IMR-90 (cell line): ENCODE measurements at regions not wholly inside any gene's neighbourhood (a gene's known extent, or its start where the extent isn't known, plus 50 kb on each side); places are given as distances from the start of the nearest gene placed in this dataset.

Experiments used
- ATAC-seq: fragments of 200-7000 bp; cut with Tn5 transposase; 2 replicates; pipeline ENCODE4 v1.9.1; 2020; ENCODE audit warnings: low read depth, mild to moderate bottlenecking, moderate library complexity
- BruUV-seq: library from RNA; stranded (reverse); fragments of 400-500 nt; replicated peaks from 2 replicates; lab custom pipeline; 2021; lab: Mats Ljungman, UMichigan
- CTCF ChIA-PET: fragments of 300-600 bp; formaldehyde crosslinking; extraction: SDS; loops from one replicate; lab custom pipeline; 2021; ENCODE audit warnings: antibody characterized with exemption; lab: Yijun Ruan, JAX
- POLR2A ChIA-PET: fragments of 300-600 bp; sonication (Branson Sonifier 250); formaldehyde crosslinking; loops from one replicate; lab custom pipeline; 2022; ENCODE audit warnings: antibody characterized with exemption; ENCODE audit not compliant: unreplicated experiment; lab: Charles Lee
- DNase-seq: peaks from one replicate; pipeline ENCODE4 v3.0.0; 2013
- H2AFZ ChIP-seq: replicated peaks from 2 replicates; pipeline ENCODE3; 2013; ENCODE audit warnings: low read length, mild to moderate bottlenecking; ENCODE audit not compliant: poor library complexity
- H2AK5ac ChIP-seq: 2 replicates; pipeline ENCODE4 v1.6.1; 2013; ENCODE audit warnings: low read depth, low read length, inconsistent platforms
- H2AK9ac ChIP-seq: replicated peaks from 2 replicates; pipeline ENCODE3; 2013; ENCODE audit warnings: mild to moderate bottlenecking, low read depth, low read length, moderate library complexity; ENCODE audit not compliant: poor library complexity
- H2BK120ac ChIP-seq: 2 replicates; pipeline ENCODE4 v1.6.1; 2013; ENCODE audit warnings: low read depth, low read length, inconsistent platforms
- H2BK15ac ChIP-seq: 3 replicates; pipeline ENCODE4 v1.6.1; 2013; ENCODE audit warnings: low read depth, low read length, inconsistent platforms
- H2BK20ac ChIP-seq: 2 replicates; pipeline ENCODE4 v1.6.1; 2013; ENCODE audit warnings: low read depth, mild to moderate bottlenecking, inconsistent platforms, low read length, moderate library complexity
- H2BK5ac ChIP-seq: 2 replicates; pipeline ENCODE4 v1.6.1; 2013; ENCODE audit warnings: mild to moderate bottlenecking, low read depth, low read length, inconsistent platforms; ENCODE audit not compliant: poor library complexity, severe bottlenecking
- H3K14ac ChIP-seq: replicated peaks from 2 replicates; pipeline ENCODE4 v1.6.1; 2013; ENCODE audit warnings: low read depth, low read length, inconsistent platforms
- H3K18ac ChIP-seq: 2 replicates; pipeline ENCODE4 v1.6.1; 2013; ENCODE audit warnings: low read depth, low read length, control low read depth
- H3K23ac ChIP-seq: 2 replicates; pipeline ENCODE4 v1.6.1; 2013; ENCODE audit warnings: low read depth, low read length, inconsistent platforms
- H3K27ac ChIP-seq: 2 replicates; pipeline ENCODE4 v1.5.1; 2013; ENCODE audit warnings: mild to moderate bottlenecking, control low read depth, low read length; ENCODE audit not compliant: insufficient read depth
- H3K27me3 ChIP-seq: 2 replicates; pipeline ENCODE4 v1.6.1; 2013; ENCODE audit warnings: low read length; ENCODE audit not compliant: control insufficient read depth, insufficient read depth
- H3K36me3 ChIP-seq: 2 replicates; pipeline ENCODE4 v1.6.1; 2013; ENCODE audit warnings: low read length, mixed read lengths; ENCODE audit not compliant: control insufficient read depth, insufficient read depth
- H3K4ac ChIP-seq: 2 replicates; pipeline ENCODE4 v1.6.1; 2013; ENCODE audit warnings: low read depth, low read length, inconsistent platforms
- H3K4me1 ChIP-seq: 2 replicates; pipeline ENCODE4 v1.6.1; 2013; ENCODE audit warnings: low read length, mixed read lengths; ENCODE audit not compliant: control insufficient read depth, insufficient read depth
- H3K4me2 ChIP-seq: 2 replicates; pipeline ENCODE4 v1.6.1; 2013; ENCODE audit warnings: low read depth, mild to moderate bottlenecking, control low read depth, low read length, moderate library complexity
- H3K4me3 ChIP-seq: 2 replicates; pipeline ENCODE4 v1.5.1; 2013; ENCODE audit warnings: low read depth, mild to moderate bottlenecking, control low read depth, low read length, moderate library complexity; ENCODE audit not compliant: insufficient read depth
- H3K56ac ChIP-seq: 2 replicates; pipeline ENCODE4 v1.6.1; 2013; ENCODE audit warnings: low read length, inconsistent platforms; ENCODE audit not compliant: insufficient read depth; ENCODE audit errors: extremely low read depth
- H3K79me1 ChIP-seq, 2 experiments: 2 replicates each; pipeline ENCODE4 v1.6.1; 2013; ENCODE audit warnings: low read length in 2 of 2, inconsistent platforms in 1 of 2, low read depth in 1 of 2
- H3K9ac ChIP-seq: 2 replicates; pipeline ENCODE4 v1.6.1; 2013; ENCODE audit warnings: low read depth, low read length, control low read depth
- H3K9me1 ChIP-seq: 2 replicates; pipeline ENCODE4 v1.6.1; 2013; ENCODE audit warnings: low read length, inconsistent platforms; ENCODE audit not compliant: insufficient read depth
- H3K9me3 ChIP-seq: 2 replicates; pipeline ENCODE4 v1.6.1; 2013; ENCODE audit warnings: low read length; ENCODE audit not compliant: control insufficient read depth, insufficient read depth
- H4K20me1 ChIP-seq: 2 replicates; pipeline ENCODE4 v1.6.1; 2013; ENCODE audit warnings: low read length, inconsistent platforms; ENCODE audit not compliant: insufficient read depth
- H4K5ac ChIP-seq: 2 replicates; pipeline ENCODE4 v1.6.1; 2013; ENCODE audit warnings: mild to moderate bottlenecking, low read depth, low read length, control low read depth
- H4K8ac ChIP-seq, 2 experiments: 2 replicates each; pipeline ENCODE4 v1.6.1; 2013; ENCODE audit warnings: low read depth in 2 of 2, low read length in 2 of 2, control low read depth in 1 of 2, inconsistent platforms in 1 of 2
- H4K91ac ChIP-seq: 2 replicates; pipeline ENCODE4 v1.6.1; 2013; ENCODE audit warnings: low read depth, low read length, inconsistent platforms; ENCODE audit not compliant: insufficient read depth
- BHLHE40 ChIP-seq: fragments of 150-350 bp; IDR thresholded peaks from 2 replicates; pipeline ENCODE4 v1.6.1; 2016; ENCODE audit warnings: mild to moderate bottlenecking, low read depth, low read length
- FOS ChIP-seq: fragments of 150-350 bp; IDR thresholded peaks from 2 replicates; pipeline ENCODE4 v1.6.1; 2016; ENCODE audit warnings: low read depth, low read length
- RAD21 ChIP-seq: IDR thresholded peaks from 2 replicates; pipeline ENCODE4 v1.6.1; 2012; ENCODE audit warnings: low read length, improper control_type of control experiment
- RCOR1 ChIP-seq: IDR thresholded peaks from 2 replicates; pipeline ENCODE4 v1.6.1; 2012; ENCODE audit warnings: mild to moderate bottlenecking, low read length, improper control_type of control experiment; ENCODE audit not compliant: insufficient replicate concordance
- RFX5 ChIP-seq: IDR thresholded peaks from 2 replicates; pipeline ENCODE4 v1.8.0; 2012; ENCODE audit warnings: low read depth, mild to moderate bottlenecking, low read length, moderate library complexity
- WGBS, 2 experiments: methylation state at CpG; one replicate each; pipeline versions ENCODE4 v1.1.5 to v1.1.7; 2013; ENCODE audit warnings: missing lambda C conversion rate in 2 of 2; ENCODE audit not compliant: insufficient read length in 1 of 2; ENCODE audit errors: extremely low coverage in 2 of 2; 5-methylcytosine and 5-hydroxymethylcytosine counted together
- dilution Hi-C: fragments of 300-500 bp; cut with HindIII; formaldehyde crosslinking; loops from one replicate; pipeline ENCODE4 v1.14.3; 2018; ENCODE audit warnings: low sequenced_read_pairs; ENCODE audit not compliant: unreplicated experiment
- in situ Hi-C: fragments of 300-500 bp; cut with MboI; formaldehyde crosslinking; loops from 3 replicates; pipeline ENCODE4 v1.14.3; 2019; ENCODE audit warnings: low sequenced_read_pairs, inconsistent platforms, mixed read lengths
- intact Hi-C: fragments of 100-400 bp; cut with micrococcal nuclease; formaldehyde crosslinking; loops from 2 replicates; pipeline ENCODE4 v1.10.0; 2022
- TF ChIP-seq, protein P1 (sequence below): fragments of 150-350 bp; IDR thresholded peaks from 2 replicates; pipeline ENCODE4 v1.6.1; 2016; ENCODE audit warnings: low read depth, mild to moderate bottlenecking, low read length, moderate library complexity, borderline replicate concordance
- TF ChIP-seq, protein P2 (sequence below): conservative IDR thresholded peaks from 2 replicates; pipeline ENCODE4 v1.5.1; 2012; ENCODE audit warnings: mild to moderate bottlenecking, low read depth, low read length, improper control_type of control experiment

DNA sequence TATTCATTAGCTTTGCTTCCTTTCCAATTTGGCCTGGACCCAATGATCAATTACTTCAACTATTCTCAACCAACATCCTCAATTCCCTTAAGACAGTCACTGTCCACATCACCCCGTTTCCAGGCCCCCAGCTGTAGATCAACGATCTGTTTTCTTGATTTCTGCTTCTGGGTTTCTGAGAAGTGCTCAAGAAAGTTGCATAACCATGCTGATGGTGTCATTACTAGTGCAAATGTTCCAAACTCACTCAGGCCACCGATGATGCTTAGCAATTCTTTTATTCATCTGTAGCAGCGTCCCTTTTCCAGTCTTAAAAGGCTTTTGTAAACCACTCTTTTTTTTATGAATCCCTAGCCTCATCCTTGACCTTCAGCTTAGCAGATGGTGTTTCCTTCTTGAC, 155.8 kb upstream of the PTGFR start:
- in situ Hi-C loops (no loop called here), dilution Hi-C loops (no loop called here), intact Hi-C loops (loop anchor here (10.0 kb wide), 1 partner anchor 60 kb away; no protein-coding TSS in a partner anchor)
- H3K9me3 ChIP-seq, result no peaks in the 10 kb centered on the region
- no peak overlapping the region for H2AFZ ChIP-seq
- no TSS peak for BruUV-seq
- no peak overlapping the region for H3K4me3 ChIP-seq
- H4K8ac ChIP-seq, result no peak overlapping the region
- no peak overlapping the region for H3K4ac ChIP-seq
- DNase-seq (no peak), ATAC-seq (no peak)
- POLR2A ChIA-PET, result no interaction called here
- TF ChIP-seq FOS (no peak), RCOR1 (no peak), RAD21 (no peak), RFX5 (no peak), BHLHE40 (no peak)
- TF ChIP-seq, protein P1, sequence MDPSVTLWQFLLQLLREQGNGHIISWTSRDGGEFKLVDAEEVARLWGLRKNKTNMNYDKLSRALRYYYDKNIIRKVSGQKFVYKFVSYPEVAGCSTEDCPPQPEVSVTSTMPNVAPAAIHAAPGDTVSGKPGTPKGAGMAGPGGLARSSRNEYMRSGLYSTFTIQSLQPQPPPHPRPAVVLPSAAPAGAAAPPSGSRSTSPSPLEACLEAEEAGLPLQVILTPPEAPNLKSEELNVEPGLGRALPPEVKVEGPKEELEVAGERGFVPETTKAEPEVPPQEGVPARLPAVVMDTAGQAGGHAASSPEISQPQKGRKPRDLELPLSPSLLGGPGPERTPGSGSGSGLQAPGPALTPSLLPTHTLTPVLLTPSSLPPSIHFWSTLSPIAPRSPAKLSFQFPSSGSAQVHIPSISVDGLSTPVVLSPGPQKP, result no peak
- TF ChIP-seq, protein P2, sequence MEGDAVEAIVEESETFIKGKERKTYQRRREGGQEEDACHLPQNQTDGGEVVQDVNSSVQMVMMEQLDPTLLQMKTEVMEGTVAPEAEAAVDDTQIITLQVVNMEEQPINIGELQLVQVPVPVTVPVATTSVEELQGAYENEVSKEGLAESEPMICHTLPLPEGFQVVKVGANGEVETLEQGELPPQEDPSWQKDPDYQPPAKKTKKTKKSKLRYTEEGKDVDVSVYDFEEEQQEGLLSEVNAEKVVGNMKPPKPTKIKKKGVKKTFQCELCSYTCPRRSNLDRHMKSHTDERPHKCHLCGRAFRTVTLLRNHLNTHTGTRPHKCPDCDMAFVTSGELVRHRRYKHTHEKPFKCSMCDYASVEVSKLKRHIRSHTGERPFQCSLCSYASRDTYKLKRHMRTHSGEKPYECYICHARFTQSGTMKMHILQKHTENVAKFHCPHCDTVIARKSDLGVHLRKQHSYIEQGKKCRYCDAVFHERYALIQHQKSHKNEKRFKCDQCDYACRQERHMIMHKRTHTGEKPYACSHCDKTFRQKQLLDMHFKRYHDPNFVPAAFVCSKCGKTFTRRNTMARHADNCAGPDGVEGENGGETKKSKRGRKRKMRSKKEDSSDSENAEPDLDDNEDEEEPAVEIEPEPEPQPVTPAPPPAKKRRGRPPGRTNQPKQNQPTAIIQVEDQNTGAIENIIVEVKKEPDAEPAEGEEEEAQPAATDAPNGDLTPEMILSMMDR, result no peak
- no peaks in the 10 kb centered on the region for H3K27me3 ChIP-seq
- no peak overlapping the region for H2BK120ac ChIP-seq
- H3K23ac ChIP-seq, result no peak overlapping the region
- peaks cover 7% of the 10 kb centered on the region; the same call in 1 of the 2 replicates for H3K9me1 ChIP-seq
- peaks cover 7% of the 10 kb centered on the region; the same call in 1 of the 2 replicates for H3K4me1 ChIP-seq
- H2AK9ac ChIP-seq, result no peak overlapping the region
- CTCF ChIA-PET, result interaction anchor here (1.2 kb wide), 1 partner anchor 11 kb away, joined by 3 read pairs; no protein-coding TSS in a partner anchor
- no peak overlapping the region for H3K9ac ChIP-seq
- H3K56ac ChIP-seq, result no peak overlapping the region
- H3K27ac ChIP-seq, result no peak overlapping the region
- H2AK5ac ChIP-seq, result no peak overlapping the region
- no peaks in the 10 kb centered on the region for H3K36me3 ChIP-seq
- no peak overlapping the region for H4K5ac ChIP-seq
- peak overlapping the region; percentile 68; the same call in 1 of the 2 replicates for H3K18ac ChIP-seq
- H3K79me1 ChIP-seq, result no peaks in the 10 kb centered on the region
- peak overlapping the region; percentile 11; the same call in 1 of the 3 replicates for H2BK15ac ChIP-seq
- H3K4me2 ChIP-seq, result no peak overlapping the region
- no peak overlapping the region for H3K14ac ChIP-seq
- WGBS, 2 experiments, result 71% methylated on average over 2 of the region's 4 CpGs; no CpG with 5 or more reads in 1 of the 2 experiments
- H4K20me1 ChIP-seq, result no peaks in the 10 kb centered on the region
- no peak overlapping the region for H2BK20ac ChIP-seq
- peak overlapping the region; percentile 3 for H2BK5ac ChIP-seq
- no peak overlapping the region for H4K91ac ChIP-seq
